ENCODE measurements at regions not wholly inside any gene's neighbourhood (a gene's known extent, or its start where the extent isn't known, plus 50 kb on each side); places are given as distances from the start of the nearest gene placed in this dataset.

DNA sequence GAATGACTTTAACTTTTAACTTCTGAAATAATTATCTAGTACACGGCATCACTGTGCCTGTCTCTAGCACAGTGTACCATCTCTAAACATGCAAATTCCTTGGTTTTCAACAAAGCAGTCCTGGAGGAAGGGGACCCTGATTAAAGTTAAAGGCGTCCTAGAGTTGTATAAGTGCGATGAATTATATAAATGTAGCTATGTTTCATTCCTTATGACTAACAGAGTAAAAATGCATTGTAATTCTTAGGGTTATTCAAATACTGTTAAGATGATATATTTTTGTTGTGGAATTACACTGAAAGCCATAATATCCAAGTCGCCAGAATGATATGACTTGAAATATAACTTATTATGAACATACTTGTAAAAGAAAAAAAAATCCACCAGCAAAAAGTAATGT, 544.9 kb upstream of the LINC00305 start:
- H3K4me1 ChIP-seq, result no peaks in the 10 kb centered on the region
- no peak overlapping the region for H3K4me2 ChIP-seq
- ATAC-seq, result no peak
- H3K9me3 ChIP-seq, result no peaks in the 10 kb centered on the region
- no peak for DNase-seq (ENCODE audit: low read depth in 1 of 2, low spot score in 1 of 2)
- WGBS (ENCODE audit: missing lambda C conversion rate), result 6% methylated on average over 4 of the region's 4 CpGs
- no peak overlapping the region for H3K4me3 ChIP-seq
- ChIA-PET CTCF (no interaction called here), POLR2A (no interaction called here)
- TF ChIP-seq CHD2 (IDR thresholded peaks at IDR 0.05; ENCODE audit: low read length, partially characterized antibody) (no peak), RFX5 (IDR thresholded peaks at IDR 0.05) (no peak), CBX2 (IDR thresholded peaks at IDR 0.05; ENCODE audit: borderline replicate concordance, low read depth) (no peak), RARB (CRISPR knock-in tag; IDR thresholded peaks at IDR 0.05) (no peak), SREBF2 (IDR thresholded peaks at IDR 0.05) (no peak), HDAC2 (IDR thresholded peaks at IDR 0.05) (no peak), MAZ (IDR thresholded peaks at IDR 0.05; ENCODE audit: borderline replicate concordance, low read depth, low read length) (no peak), NFE2L2 (conservative IDR thresholded peaks at IDR 0.05; ENCODE audit: low read length) (no peak), BHLHE40 (IDR thresholded peaks at IDR 0.05; ENCODE audit: low read depth, low read length) (no peak), KDM5A (IDR thresholded peaks at IDR 0.05) (no peak), RCOR1 (IDR thresholded peaks at IDR 0.05; ENCODE audit: low read depth, low read length) (no peak), JUN (IDR thresholded peaks at IDR 0.05) (no peak)
- TF ChIP-seq, protein P1, sequence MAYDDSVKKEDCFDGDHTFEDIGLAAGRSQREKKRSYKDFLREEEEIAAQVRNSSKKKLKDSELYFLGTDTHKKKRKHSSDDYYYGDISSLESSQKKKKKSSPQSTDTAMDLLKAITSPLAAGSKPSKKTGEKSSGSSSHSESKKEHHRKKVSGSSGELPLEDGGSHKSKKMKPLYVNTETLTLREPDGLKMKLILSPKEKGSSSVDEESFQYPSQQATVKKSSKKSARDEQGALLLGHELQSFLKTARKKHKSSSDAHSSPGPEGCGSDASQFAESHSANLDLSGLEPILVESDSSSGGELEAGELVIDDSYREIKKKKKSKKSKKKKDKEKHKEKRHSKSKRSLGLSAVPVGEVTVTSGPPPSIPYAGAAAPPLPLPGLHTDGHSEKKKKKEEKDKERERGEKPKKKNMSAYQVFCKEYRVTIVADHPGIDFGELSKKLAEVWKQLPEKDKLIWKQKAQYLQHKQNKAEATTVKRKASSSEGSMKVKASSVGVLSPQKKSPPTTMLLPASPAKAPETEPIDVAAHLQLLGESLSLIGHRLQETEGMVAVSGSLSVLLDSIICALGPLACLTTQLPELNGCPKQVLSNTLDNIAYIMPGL (CRISPR knock-in tag; IDR thresholded peaks at IDR 0.05; ENCODE audit: borderline replicate concordance), result no peak
- FAIRE-seq, result no peak
- no peak overlapping the region for H3K27ac ChIP-seq

DNA sequence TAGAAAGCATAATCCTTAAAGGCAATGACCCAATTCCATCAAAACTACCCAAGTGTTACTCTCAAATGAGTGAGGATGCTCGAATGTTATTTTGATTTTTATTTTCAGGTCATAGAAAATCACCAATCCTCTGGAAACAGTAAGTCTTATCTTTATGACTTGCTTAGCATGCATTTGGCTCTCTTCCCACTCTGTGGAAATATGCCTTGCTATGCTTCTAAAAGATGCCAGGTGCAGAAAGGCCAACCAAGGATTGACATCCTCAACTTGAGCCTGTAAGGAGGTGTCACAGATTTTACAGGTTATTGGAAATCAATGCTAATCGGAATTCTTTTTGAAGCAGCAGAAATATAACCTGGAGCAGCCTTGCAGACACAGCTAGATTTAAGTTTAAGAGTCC, 543.9 kb upstream of the LINC00305 start:
- Histone ChIP-seq H3K4me3 (no peak overlapping the region), H3K9me3 (no peaks in the 10 kb centered on the region), H3K4me1 (no peaks in the 10 kb centered on the region), H3K27ac (no peak overlapping the region), H3K4me2 (no peak overlapping the region)
- WGBS (ENCODE audit: missing lambda C conversion rate), result 8% methylated on average over 2 of the region's 2 CpGs
- ATAC-seq, result no peak
- CTCF ChIA-PET, result no interaction called here
- POLR2A ChIA-PET, result no interaction called here
- no peak for DNase-seq (ENCODE audit: low read depth in 1 of 2, low spot score in 1 of 2)
- no peak for FAIRE-seq
- TF ChIP-seq JUNB (IDR thresholded peaks at IDR 0.05), result no peak
- TF ChIP-seq, protein P2, sequence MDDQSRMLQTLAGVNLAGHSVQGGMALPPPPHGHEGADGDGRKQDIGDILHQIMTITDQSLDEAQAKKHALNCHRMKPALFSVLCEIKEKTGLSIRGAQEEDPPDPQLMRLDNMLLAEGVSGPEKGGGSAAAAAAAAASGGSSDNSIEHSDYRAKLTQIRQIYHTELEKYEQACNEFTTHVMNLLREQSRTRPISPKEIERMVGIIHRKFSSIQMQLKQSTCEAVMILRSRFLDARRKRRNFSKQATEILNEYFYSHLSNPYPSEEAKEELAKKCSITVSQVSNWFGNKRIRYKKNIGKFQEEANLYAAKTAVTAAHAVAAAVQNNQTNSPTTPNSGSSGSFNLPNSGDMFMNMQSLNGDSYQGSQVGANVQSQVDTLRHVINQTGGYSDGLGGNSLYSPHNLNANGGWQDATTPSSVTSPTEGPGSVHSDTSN (IDR thresholded peaks at IDR 0.05), result no peak
- no peak for TF ChIP-seq FOXS1 (CRISPR knock-in tag; IDR thresholded peaks at IDR 0.05)
- TF ChIP-seq FOSL2 (IDR thresholded peaks at IDR 0.05), result no peak
- TF ChIP-seq FOSL2 (CRISPR knock-in tag; IDR thresholded peaks at IDR 0.05), result no peak
- no peak for TF ChIP-seq EHF (CRISPR knock-in tag; IDR thresholded peaks at IDR 0.05)
- no peak for TF ChIP-seq RNF2 (IDR thresholded peaks at IDR 0.05; ENCODE audit: borderline replicate concordance, low read depth)
- TF ChIP-seq, protein P3, sequence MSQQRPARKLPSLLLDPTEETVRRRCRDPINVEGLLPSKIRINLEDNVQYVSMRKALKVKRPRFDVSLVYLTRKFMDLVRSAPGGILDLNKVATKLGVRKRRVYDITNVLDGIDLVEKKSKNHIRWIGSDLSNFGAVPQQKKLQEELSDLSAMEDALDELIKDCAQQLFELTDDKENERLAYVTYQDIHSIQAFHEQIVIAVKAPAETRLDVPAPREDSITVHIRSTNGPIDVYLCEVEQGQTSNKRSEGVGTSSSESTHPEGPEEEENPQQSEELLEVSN (IDR thresholded peaks at IDR 0.05; ENCODE audit: borderline replicate concordance, low read depth), result no peak
- no peak for TF ChIP-seq RFX5 (IDR thresholded peaks at IDR 0.05)
- TF ChIP-seq PHF8 (IDR thresholded peaks at IDR 0.05; ENCODE audit: borderline replicate concordance, low read depth), result no peak
- TF ChIP-seq ZSCAN20 (CRISPR knock-in tag; IDR thresholded peaks at IDR 0.05), result no peak
- no peak for TF ChIP-seq FOSB (CRISPR knock-in tag; IDR thresholded peaks at IDR 0.05)
- TF ChIP-seq EHMT2 (IDR thresholded peaks at IDR 0.05; ENCODE audit: low read depth), result no peak
- TF ChIP-seq ZFP36 (IDR thresholded peaks at IDR 0.05; ENCODE audit: borderline replicate concordance, partially characterized antibody), result no peak
- TF ChIP-seq CHD4 (IDR thresholded peaks at IDR 0.05; ENCODE audit: borderline replicate concordance), result no peak
- no peak for TF ChIP-seq RCOR1 (IDR thresholded peaks at IDR 0.05; ENCODE audit: low read depth, low read length)
- TF ChIP-seq NFE2L2 (conservative IDR thresholded peaks at IDR 0.05; ENCODE audit: low read length), result no peak
- TF ChIP-seq, protein P4, sequence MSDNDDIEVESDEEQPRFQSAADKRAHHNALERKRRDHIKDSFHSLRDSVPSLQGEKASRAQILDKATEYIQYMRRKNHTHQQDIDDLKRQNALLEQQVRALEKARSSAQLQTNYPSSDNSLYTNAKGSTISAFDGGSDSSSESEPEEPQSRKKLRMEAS (IDR thresholded peaks at IDR 0.05), result no peak
- no peak for TF ChIP-seq NPAS2 (CRISPR knock-in tag; IDR thresholded peaks at IDR 0.05; ENCODE audit: borderline replicate concordance)
- TF ChIP-seq KDM5A (IDR thresholded peaks at IDR 0.05), result no peak
- no peak for TF ChIP-seq POLR2A (IDR thresholded peaks at IDR 0.05; ENCODE audit: low read length)
